ENCODE measurements at regions not wholly inside any gene's neighbourhood (a gene's known extent, or its start where the extent isn't known, plus 50 kb on each side); places are given as distances from the start of the nearest gene placed in this dataset.

DNA sequence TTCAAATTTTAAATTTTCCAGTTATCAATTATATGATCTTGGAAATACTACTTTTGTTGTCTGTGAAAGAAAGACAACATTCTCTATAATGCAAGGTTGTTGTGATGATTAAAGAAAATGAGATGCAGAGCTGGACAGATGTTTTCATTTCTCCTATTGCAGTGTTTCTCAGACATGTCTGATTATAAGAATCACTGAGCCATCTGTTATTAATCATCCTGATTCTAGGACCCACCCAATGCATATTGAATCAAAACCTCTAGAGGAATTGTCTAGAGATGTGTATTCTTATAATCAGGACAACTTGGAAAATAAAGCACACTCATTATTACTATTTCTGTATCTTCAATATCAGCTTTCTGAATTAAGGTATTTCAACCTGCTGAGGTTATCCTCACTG lies 121.1 kb upstream of the ASTN2 start:
- no peak overlapping the region for H3K4me3 ChIP-seq (ENCODE audit: severe bottlenecking)
- DNase-seq (ENCODE audit: low spot score) = no peak
- ATAC-seq (ENCODE audit: low read depth) = no peak
- H3K9me3 ChIP-seq (ENCODE audit: severe bottlenecking) = peaks cover 2% of the 10 kb centered on the region
- H3K4me1 ChIP-seq (ENCODE audit: insufficient read depth, poor library complexity, severe bottlenecking) = no peaks in the 10 kb centered on the region
- TF ChIP-seq, protein P1, sequence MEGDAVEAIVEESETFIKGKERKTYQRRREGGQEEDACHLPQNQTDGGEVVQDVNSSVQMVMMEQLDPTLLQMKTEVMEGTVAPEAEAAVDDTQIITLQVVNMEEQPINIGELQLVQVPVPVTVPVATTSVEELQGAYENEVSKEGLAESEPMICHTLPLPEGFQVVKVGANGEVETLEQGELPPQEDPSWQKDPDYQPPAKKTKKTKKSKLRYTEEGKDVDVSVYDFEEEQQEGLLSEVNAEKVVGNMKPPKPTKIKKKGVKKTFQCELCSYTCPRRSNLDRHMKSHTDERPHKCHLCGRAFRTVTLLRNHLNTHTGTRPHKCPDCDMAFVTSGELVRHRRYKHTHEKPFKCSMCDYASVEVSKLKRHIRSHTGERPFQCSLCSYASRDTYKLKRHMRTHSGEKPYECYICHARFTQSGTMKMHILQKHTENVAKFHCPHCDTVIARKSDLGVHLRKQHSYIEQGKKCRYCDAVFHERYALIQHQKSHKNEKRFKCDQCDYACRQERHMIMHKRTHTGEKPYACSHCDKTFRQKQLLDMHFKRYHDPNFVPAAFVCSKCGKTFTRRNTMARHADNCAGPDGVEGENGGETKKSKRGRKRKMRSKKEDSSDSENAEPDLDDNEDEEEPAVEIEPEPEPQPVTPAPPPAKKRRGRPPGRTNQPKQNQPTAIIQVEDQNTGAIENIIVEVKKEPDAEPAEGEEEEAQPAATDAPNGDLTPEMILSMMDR (IDR thresholded peaks at IDR 0.05; ENCODE audit: poor library complexity, severe bottlenecking) = no peak
- H3K27me3 ChIP-seq (ENCODE audit: insufficient read depth, poor library complexity, severe bottlenecking) = peaks cover 4% of the 10 kb centered on the region
- H3K27ac ChIP-seq (ENCODE audit: poor library complexity, severe bottlenecking) = no peak overlapping the region
- no peaks in the 10 kb centered on the region for H3K36me3 ChIP-seq (ENCODE audit: low read depth)

DNA sequence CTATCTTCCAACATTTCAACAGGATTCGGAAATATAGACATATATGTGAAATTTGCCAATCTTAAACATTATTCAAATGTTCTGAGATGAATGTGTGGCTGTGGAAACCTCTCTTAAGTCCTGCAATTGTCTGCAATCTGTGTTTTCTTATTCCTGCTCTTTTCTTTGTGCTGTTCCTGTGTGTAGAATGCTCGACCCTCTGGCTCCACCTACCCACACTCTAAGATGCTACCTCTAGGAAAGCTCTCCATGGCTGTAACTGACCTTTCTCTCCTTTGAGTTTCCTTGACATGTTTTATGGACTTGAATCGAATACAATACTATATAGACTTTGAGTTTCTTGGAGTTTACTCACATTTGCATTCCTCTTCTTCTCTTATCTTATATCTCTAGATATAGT lies 120.6 kb upstream of the ASTN2 start:
- H3K36me3 ChIP-seq (ENCODE audit: low read depth) = no peaks in the 10 kb centered on the region
- no peak overlapping the region for H3K27ac ChIP-seq (ENCODE audit: poor library complexity, severe bottlenecking)
- H3K4me3 ChIP-seq (ENCODE audit: severe bottlenecking) = no peak overlapping the region
- peaks cover 2% of the 10 kb centered on the region for H3K9me3 ChIP-seq (ENCODE audit: severe bottlenecking)
- peaks cover 4% of the 10 kb centered on the region for H3K27me3 ChIP-seq (ENCODE audit: insufficient read depth, poor library complexity, severe bottlenecking)
- TF ChIP-seq, protein P1 (IDR thresholded peaks at IDR 0.05; ENCODE audit: poor library complexity, severe bottlenecking) = no peak
- DNase-seq (ENCODE audit: low spot score) (no peak), ATAC-seq (ENCODE audit: low read depth) (no peak)
- no peaks in the 10 kb centered on the region for H3K4me1 ChIP-seq (ENCODE audit: insufficient read depth, poor library complexity, severe bottlenecking)

DNA sequence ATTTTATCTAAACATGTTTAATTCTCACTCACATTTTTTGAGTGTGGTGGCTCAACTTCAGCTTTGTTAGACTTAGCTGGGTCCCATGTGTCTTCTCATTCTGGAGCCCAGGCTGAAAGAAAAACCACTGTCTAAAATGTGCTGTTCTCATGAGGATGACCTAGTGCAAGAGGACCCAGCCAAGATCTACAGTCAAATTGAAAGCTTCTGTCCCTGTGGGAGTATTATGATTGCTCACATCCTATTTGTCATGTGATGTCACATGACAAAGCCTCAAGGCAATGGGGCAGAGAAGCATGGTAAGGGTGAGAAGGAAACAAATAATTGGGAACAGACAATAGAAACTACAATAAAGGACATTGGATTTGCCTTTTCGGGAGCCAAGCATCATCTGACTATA lies 113.4 kb upstream of the ASTN2 start:
- ATAC-seq (ENCODE audit: low read depth) (no peak), DNase-seq (ENCODE audit: low spot score) (no peak)
- H3K4me1 ChIP-seq (ENCODE audit: insufficient read depth, poor library complexity, severe bottlenecking) = no peaks in the 10 kb centered on the region
- TF ChIP-seq, protein P1 (IDR thresholded peaks at IDR 0.05; ENCODE audit: poor library complexity, severe bottlenecking) = no peak
- H3K27ac ChIP-seq (ENCODE audit: poor library complexity, severe bottlenecking) = no peak overlapping the region
- H3K4me3 ChIP-seq (ENCODE audit: severe bottlenecking) = no peak overlapping the region
- no peaks in the 10 kb centered on the region for H3K36me3 ChIP-seq (ENCODE audit: low read depth)
- H3K9me3 ChIP-seq (ENCODE audit: severe bottlenecking) = no peaks in the 10 kb centered on the region
- no peaks in the 10 kb centered on the region for H3K27me3 ChIP-seq (ENCODE audit: insufficient read depth, poor library complexity, severe bottlenecking)

DNA sequence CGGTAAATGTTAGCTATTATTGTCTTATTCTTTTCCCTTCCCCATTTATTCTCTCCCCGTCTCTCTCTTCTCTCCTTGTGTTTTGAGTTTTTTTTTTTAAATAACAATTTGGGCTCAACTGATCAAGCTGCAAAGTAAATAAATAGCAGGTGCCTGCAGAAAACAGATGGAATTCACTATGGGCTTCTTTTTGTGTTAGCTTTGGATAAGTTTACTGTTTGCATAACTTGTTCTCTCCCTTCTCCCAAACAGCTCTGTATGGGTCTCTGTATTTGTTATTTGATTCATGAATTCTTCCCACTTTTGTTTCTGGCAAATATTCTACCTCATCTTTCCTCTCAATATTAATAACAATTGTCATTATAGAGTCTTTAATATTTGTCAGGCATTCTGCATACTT lies 111.8 kb upstream of the ASTN2 start:
- DNase-seq (ENCODE audit: low spot score) (no peak), ATAC-seq (ENCODE audit: low read depth) (no peak)
- Histone ChIP-seq H3K36me3 (ENCODE audit: low read depth) (no peaks in the 10 kb centered on the region), H3K4me1 (ENCODE audit: insufficient read depth, poor library complexity, severe bottlenecking) (no peaks in the 10 kb centered on the region), H3K9me3 (ENCODE audit: severe bottlenecking) (no peaks in the 10 kb centered on the region), H3K4me3 (ENCODE audit: severe bottlenecking) (no peak overlapping the region), H3K27ac (ENCODE audit: poor library complexity, severe bottlenecking) (no peak overlapping the region), H3K27me3 (ENCODE audit: insufficient read depth, poor library complexity, severe bottlenecking) (no peaks in the 10 kb centered on the region)
- TF ChIP-seq, protein P1 (IDR thresholded peaks at IDR 0.05; ENCODE audit: poor library complexity, severe bottlenecking) = no peak

DNA sequence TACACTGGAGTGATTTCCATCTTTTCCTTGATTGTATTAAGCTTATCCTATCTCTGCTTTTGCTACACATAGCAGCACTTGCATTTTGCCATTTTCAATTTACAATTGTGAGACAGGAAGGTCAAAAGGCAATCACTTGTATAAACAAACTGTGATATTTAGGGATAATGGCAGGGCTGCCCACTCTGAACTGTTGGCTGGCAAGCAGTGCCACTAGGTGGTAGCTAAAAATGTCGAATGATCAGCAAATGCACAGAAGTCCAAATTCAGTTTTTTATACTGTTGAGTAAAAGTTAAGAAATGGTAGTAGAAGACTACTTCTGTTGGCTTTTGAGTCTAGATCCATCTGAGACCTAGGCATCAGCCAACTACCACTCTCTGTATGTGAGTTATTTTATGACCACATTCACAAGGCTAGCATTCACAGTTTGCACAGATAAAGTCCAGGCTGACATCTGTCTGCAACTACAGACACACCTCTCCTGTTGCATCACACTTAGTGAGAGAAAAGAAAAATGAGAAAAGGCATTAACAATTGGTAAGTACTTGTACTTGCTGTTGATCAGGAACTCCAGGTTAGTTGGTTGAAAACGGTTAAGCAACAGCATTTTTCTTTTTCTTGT lies 108.8 kb upstream of the ASTN2 start:
- Histone ChIP-seq H3K4me1 (ENCODE audit: insufficient read depth, poor library complexity, severe bottlenecking) (no peaks in the 10 kb centered on the region), H3K27me3 (ENCODE audit: insufficient read depth, poor library complexity, severe bottlenecking) (no peaks in the 10 kb centered on the region), H3K9me3 (ENCODE audit: severe bottlenecking) (no peaks in the 10 kb centered on the region), H3K36me3 (ENCODE audit: low read depth) (no peaks in the 10 kb centered on the region), H3K4me3 (ENCODE audit: severe bottlenecking) (no peak overlapping the region), H3K27ac (ENCODE audit: poor library complexity, severe bottlenecking) (no peak overlapping the region)
- ATAC-seq (ENCODE audit: low read depth) (no peak), DNase-seq (ENCODE audit: low spot score) (no peak)
- TF ChIP-seq, protein P1 (IDR thresholded peaks at IDR 0.05; ENCODE audit: poor library complexity, severe bottlenecking) = no peak

Data from RWPE2 (cell line).